Activated effector memory CD4-positive, alpha-beta T cell treated with Interleukin-2 at 50 U/mL for 16 hours (primary cell): ENCODE measurements at regions not wholly inside any gene's neighbourhood (a gene's known extent, or its start where the extent isn't known, plus 50 kb on each side); places are given as distances from the start of the nearest gene placed in this dataset.
"Not testable (repeated sequence)": the region's sequence is repeated elsewhere in the genome, so short reads cannot be mapped to it uniquely, and the experiment has no call there.

Experiments
- DNase-seq: peaks from one replicate; pipeline ENCODE4 v3.0.0-alpha.2; 2020

DNA sequence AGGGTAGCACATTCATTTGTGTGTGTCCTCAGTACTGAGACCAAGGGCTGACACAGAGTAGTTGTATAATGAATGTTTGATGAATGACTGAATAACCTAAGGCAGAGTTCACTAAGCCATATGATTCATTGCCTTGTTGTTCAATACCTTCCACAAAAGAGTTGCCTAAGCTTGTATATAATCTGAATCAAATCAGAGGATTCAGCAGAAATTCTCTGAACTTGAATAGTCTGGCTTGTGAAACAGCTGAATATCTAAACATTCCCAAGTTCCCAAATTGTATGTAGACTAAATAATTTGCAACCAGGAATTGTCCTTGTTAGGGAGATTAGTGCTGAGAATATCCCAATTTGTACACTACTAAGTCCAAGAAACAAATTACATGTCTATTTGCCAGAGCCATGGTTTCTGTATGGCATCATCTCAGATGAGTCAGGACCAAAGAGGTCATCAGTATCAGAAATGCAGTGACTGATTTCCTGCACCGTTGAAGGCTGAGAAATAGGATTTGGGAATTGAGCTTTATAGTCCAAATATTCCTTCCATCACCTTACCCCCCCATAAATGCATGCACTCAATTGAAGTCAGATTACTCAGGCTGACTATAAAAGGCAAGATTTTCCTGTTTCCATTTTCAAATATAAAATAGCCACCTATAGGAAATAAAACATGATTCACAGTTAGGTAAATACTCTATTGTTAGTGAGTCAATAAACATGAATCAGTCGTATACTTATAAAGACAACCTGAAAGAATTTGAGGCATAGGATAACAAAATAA lies 168.7 kb downstream of the PHLDA1 start:
- DNase-seq, result no peak

GRCh38 chr12:75859868-75860267 lies 171.7 kb downstream of the PHLDA1 start:
- DNase-seq, result no peak

GRCh38 chr12:75856235-75856634 lies 175.3 kb downstream of the PHLDA1 start:
- DNase-seq, result no peak

DNA sequence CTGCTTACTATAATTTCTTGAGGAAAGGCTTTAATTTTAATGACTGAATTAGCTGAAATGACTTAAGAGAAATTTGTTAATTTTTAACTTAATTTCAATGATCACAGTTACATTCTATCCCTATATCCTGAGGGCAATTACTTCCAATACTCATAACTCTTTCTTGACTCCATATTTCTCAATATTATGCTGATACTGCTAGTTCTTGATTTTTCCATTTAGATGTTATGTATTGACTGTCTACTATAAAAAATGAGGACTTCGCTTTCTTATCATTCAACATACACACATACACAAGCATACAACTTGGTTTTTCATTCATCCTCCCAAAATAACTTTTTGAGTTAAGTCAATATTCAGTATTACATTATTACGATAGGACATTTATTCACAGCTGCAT lies 176.2 kb downstream of the PHLDA1 start:
- no peak for DNase-seq

DNA sequence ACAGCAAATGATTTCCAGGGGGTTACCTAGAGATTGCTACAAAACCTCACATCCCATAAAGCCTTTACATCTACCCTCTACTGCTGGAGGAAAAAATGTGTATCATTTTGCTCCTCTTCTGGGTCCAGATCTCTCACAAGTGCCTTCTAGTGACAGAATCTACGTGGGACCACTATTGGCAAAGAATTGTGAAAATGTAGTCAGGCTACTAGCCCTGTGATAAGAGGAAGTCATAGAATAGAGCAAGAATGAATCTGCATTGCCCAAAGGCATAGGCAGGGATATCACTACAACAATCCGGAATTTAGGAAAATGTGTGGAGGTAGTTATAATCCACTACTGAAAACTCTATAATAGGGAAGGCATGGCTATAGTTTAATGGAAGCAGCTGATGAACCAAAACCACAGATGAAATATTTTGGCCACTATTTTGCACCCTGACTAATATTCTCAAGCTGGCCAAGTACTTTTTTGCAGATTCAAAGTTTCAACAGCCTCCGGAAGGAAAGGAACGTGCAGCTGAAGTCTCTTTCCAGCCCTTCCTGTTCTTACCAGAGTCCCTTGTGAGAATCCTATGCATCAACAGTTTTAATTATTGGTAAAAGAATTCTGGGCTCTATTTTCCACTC lies 176.8 kb downstream of the PHLDA1 start:
- DNase-seq, result no peak

DNA sequence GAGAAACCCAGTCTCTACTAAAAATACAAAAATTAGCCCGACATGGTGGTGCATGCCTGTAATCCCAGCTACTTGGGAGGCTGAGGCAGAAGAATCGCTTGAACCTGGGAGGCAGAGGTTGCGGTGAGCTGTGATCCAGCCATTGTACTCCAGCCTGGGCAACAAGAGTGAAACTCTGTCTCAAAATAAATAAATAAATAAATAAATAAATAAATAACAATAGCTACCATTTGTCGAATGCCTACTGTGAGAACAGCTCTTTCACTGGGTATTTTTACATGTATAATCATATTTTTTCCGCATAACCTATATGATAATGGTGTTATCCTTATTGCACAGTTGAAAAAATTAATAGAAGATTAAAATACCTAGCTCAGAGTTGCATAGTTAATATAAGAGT lies 177.4 kb downstream of the PHLDA1 start:
- not testable (repeated sequence) for DNase-seq

- no peak for DNase-seq
Observed at GRCh38 chr12:75853626-75854025, 177.9 kb downstream of the PHLDA1 start.

DNA sequence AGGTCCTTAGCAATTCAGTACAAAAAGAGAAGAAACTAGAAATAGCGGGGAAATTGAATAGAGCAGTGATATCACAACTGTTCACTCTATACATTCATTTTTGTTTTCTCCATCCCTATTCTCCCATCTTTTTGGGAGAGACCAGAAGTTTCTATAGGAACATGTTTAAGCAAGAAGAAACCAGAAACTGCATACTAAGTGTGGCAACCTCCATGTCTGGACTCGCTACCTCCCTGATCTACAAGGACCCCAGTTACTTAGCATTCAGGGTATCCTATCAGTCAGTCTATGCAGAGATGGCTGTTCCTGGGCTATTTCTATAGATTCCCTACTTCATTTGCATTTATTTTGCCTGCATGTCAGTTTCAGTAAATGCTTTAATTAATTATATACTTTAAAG lies 178.6 kb downstream of the PHLDA1 start:
- DNase-seq, result no peak

DNA sequence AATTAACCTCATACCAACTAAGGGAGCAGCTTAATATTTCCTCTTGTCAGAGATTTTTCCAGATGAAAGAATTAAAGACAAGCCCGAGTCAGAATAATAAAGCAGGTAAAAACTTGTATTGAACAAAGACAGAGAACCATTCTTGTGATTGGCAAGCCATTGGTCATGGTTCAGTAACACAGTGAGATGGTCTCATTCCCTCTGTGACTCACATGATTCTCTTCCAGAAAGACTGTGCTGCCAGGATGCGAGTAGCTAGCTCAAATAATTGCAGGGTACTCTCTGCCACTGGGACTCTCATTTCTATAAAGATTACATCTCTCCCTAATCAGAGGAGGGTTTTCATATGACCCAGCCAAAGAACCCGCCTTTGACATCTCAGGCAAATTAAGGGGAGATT lies 179.4 kb downstream of the PHLDA1 start:
- no peak for DNase-seq

GRCh38 chr12:75850721-75851462 lies 180.7 kb downstream of the PHLDA1 start:
- DNase-seq, result no peak

DNA sequence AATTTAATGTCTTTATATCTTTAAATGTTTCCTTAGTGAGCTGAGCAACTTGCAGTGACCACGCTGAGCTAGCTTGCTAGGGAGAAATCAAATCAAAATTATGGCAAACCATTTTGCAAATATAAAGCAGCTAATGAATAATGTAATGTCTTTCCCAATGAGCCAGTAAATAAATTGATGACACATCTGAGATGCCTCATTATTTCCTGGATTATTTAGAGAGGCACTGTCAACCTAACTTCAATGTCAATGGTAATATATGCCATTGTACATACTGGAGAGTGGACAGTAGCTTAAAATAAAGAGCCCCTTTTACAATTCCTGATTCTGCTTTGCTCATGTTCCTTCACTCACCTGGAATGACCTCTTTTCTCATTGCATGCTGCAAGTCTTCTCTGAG lies 182.6 kb downstream of the PHLDA1 start:
- no peak for DNase-seq

GRCh38 chr12:75848431-75848925 lies 183.1 kb downstream of the PHLDA1 start:
- DNase-seq, result no peak

DNA sequence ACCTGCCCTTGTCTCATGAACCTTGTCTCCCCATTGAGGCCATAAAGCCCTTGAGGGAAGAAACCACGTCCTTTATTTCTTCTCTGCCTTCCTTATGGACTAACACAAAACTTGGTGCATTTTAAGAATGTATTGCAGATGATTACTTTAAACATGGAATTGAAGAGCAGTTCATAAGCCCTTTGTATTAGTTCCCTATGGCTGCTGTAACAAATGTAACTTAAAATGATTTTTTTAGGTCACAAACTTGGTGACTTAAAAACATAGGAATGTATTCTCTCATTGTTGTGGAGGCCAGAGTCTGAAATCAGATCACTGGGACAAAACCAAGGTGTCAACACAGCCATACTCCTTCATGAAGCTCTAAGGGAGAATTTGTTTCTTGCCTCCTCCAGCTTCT lies 185.5 kb downstream of the PHLDA1 start:
- DNase-seq, result no peak

GRCh38 chr12:75844985-75845384 lies 186.6 kb downstream of the PHLDA1 start:
- DNase-seq, result no peak

GRCh38 chr12:75844049-75844770 lies 187.4 kb downstream of the PHLDA1 start:
- no peak for DNase-seq

GRCh38 chr12:75842090-75842489 lies 189.5 kb downstream of the PHLDA1 start:
- DNase-seq, result no peak

DNA sequence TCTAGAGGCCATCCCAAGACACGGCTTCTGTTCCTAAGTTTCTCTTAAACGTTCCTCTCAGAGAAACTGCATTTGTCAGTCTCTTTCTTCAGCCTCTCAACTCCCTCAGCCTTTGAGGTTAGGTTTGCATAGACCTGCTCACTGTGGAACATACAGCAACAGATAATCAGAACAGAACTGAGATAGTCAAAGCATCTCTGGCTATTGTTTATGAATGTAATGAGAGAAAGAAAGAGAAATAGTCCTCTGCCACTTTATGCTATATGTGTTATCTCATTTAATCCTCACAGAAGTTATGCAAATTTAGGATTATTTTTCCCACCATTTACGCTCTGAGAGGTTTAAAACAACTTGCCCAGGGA lies 190.6 kb downstream of the PHLDA1 start:
- no peak for DNase-seq

DNA sequence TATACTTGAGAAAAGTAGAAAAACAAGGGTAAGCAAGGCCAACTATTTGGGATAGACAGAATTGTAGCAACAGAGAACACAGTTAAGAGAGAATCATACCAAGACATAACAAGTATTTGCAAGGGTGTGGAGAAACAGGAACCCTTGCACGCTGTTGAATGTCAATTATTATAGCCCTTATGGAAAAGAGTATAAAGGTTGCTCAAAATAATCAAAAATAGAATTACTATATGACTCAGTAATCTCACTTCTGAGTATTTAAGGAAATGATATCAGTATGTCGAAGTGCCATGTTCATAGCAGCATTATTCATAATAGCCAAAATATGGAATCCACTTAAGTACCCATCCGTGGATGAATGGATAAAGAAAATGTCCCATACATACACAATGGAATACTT lies 193.3 kb downstream of the PHLDA1 start:
- DNase-seq, result no peak

GRCh38 chr12:75837700-75838099 lies 193.9 kb downstream of the PHLDA1 start:
- no peak for DNase-seq

DNA sequence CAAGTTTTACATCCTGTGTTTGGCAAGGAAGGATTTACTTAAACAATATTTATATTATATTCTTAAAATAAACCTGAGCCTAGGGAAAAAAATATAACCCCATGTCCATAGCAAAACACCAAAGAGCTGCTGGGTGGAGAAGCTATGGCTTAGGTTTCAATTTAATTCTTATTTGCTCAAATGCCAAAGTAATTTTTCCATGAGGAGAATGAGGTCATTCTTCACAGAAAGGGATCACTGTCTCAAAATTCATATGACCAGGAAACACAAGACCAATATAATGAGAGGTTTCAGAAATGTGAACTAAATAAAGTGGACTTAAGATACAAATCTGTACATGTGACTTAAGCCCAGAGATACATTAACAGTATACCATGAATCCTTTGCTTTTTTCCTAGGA lies 195.0 kb downstream of the PHLDA1 start:
- no peak for DNase-seq

GRCh38 chr12:75834591-75834990 lies 197.0 kb downstream of the PHLDA1 start:
- no peak for DNase-seq

GRCh38 chr12:75833268-75833667 lies 198.3 kb downstream of the PHLDA1 start:
- no peak for DNase-seq

- DNase-seq, result no peak
Observed at GRCh38 chr12:75831402-75831801, 200.2 kb downstream of the PHLDA1 start.
